ENCODE measurements at regions not wholly inside any gene's neighbourhood (a gene's known extent, or its start where the extent isn't known, plus 50 kb on each side); places are given as distances from the start of the nearest gene placed in this dataset.

DNA sequence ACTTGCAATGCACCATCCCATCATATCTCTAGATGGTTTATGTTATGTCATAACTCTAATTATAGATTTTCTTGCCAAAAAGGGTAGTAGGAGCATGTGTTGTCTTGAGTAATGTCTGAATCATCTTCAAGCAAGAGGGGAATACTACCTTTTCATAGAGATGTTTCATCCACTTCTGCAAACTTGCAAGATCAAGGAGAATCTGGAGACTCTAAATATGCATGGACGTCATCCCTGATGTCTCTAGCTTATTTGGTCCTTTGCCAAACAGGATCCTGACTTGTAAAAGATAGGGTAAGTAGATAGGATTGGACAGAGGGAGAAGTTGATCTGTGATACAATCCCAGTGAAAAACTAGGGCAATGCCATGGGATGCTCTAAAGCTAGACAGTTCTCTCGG lies 246.5 kb downstream of the DMRTA1 start:
- WGBS, 2 donors = 81 to 97% methylated on average over 2 of the region's 2 CpGs
- Histone ChIP-seq H3K36me3 (no peaks in the 10 kb centered on the region), H3K27me3 (no peaks in the 10 kb centered on the region), H3K4me3 (no peak overlapping the region), H3K27ac (no peak overlapping the region), H3K4me1 (peaks cover 0 to 7% (median 0%) of the 10 kb centered on the region in 4 donors), H3K9me3 (no peaks in the 10 kb centered on the region)
- TF ChIP-seq EP300 (IDR thresholded peaks at IDR 0.05) (no peak), POLR2A (IDR thresholded peaks at IDR 0.05) (no peak)
- TF ChIP-seq, protein P1, sequence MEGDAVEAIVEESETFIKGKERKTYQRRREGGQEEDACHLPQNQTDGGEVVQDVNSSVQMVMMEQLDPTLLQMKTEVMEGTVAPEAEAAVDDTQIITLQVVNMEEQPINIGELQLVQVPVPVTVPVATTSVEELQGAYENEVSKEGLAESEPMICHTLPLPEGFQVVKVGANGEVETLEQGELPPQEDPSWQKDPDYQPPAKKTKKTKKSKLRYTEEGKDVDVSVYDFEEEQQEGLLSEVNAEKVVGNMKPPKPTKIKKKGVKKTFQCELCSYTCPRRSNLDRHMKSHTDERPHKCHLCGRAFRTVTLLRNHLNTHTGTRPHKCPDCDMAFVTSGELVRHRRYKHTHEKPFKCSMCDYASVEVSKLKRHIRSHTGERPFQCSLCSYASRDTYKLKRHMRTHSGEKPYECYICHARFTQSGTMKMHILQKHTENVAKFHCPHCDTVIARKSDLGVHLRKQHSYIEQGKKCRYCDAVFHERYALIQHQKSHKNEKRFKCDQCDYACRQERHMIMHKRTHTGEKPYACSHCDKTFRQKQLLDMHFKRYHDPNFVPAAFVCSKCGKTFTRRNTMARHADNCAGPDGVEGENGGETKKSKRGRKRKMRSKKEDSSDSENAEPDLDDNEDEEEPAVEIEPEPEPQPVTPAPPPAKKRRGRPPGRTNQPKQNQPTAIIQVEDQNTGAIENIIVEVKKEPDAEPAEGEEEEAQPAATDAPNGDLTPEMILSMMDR (IDR thresholded peaks at IDR 0.05) = no peak
- no peak for DNase-seq (ENCODE audit: low spot score in 2 of 2)

- Histone ChIP-seq H3K27ac (no peak overlapping the region), H3K36me3 (no peaks in the 10 kb centered on the region), H3K4me1 (peaks cover 0 to 7% (median 0%) of the 10 kb centered on the region in 4 donors), H3K9me3 (no peaks in the 10 kb centered on the region), H3K27me3 (no peaks in the 10 kb centered on the region), H3K4me3 (no peak overlapping the region)
- TF ChIP-seq POLR2A (IDR thresholded peaks at IDR 0.05) = no peak
- TF ChIP-seq, protein P1 (IDR thresholded peaks at IDR 0.05) = no peak
- TF ChIP-seq EP300 (IDR thresholded peaks at IDR 0.05) = no peak
- no peak for DNase-seq (ENCODE audit: low spot score in 2 of 2)
These were observed 253.5 kb downstream of the DMRTA1 start for GRCh38 chr9:22700171-22700570.

GRCh38 chr9:22718653-22719052 lies 272.0 kb downstream of the DMRTA1 start:
- Histone ChIP-seq H3K4me3 (no peak overlapping the region), H3K4me1 (no peaks in the 10 kb centered on the region), H3K9me3 (peaks cover 0 to 8% (median 0%) of the 10 kb centered on the region in 4 donors), H3K27ac (no peak overlapping the region), H3K27me3 (no peaks in the 10 kb centered on the region), H3K36me3 (no peaks in the 10 kb centered on the region)
- TF ChIP-seq EP300 (IDR thresholded peaks at IDR 0.05) = no peak
- no peak for TF ChIP-seq POLR2A (IDR thresholded peaks at IDR 0.05)
- TF ChIP-seq, protein P1 (IDR thresholded peaks at IDR 0.05) = no peak
- DNase-seq (ENCODE audit: low spot score in 2 of 2) = no peak
- WGBS, 2 donors = 77 to 79% methylated on average over 1 of the region's 1 CpG

DNA sequence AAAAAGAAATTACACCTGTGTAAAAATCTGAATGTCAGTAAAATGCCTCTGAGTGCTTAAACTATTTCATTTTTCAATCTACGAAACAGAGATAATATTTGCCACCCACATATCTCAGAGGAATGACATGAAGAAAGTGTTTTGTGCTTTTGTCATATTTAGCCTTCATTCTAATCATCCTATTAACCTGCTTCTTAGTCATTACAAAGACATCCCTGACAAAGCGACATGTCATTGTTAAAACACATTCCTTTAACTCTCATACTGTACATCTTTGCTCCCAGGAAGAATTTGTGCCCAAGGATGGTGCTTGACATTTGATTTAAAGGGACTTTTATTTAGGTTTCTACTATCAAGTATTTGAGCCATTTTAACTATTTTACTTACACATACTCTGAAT lies 275.9 kb downstream of the DMRTA1 start:
- no peak overlapping the region for H3K27ac ChIP-seq
- DNase-seq (ENCODE audit: low spot score in 2 of 2) = no peak
- H3K36me3 ChIP-seq = no peaks in the 10 kb centered on the region
- WGBS, 2 donors = 75 to 76% methylated on average over 2 of the region's 2 CpGs
- H3K4me1 ChIP-seq = no peaks in the 10 kb centered on the region
- TF ChIP-seq POLR2A (IDR thresholded peaks at IDR 0.05) (no peak), EP300 (IDR thresholded peaks at IDR 0.05) (no peak)
- TF ChIP-seq, protein P1 (IDR thresholded peaks at IDR 0.05) = no peak
- peaks cover 0 to 4% (median 0%) of the 10 kb centered on the region in 4 donors for H3K9me3 ChIP-seq
- no peak overlapping the region for H3K4me3 ChIP-seq
- no peaks in the 10 kb centered on the region for H3K27me3 ChIP-seq

DNA sequence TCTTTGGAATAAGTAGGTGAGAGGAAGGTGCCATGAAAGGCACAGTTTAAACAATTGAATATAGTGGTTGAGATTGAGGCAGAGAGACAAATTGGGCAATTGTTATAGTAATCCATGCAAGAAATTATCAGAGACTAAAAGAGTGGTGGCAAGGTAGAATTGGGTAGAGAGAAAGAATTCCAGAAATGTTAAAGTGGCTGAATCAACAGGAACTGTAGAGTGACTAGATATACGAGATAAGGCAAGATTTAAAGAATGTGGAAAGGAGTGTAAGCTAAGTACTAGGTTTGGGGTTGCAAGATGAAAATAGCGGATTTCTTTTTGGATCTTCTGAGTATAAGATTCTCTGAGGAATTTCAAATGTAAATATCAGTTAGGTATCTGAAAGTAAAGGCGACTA lies 285.2 kb downstream of the DMRTA1 start:
- Histone ChIP-seq H3K36me3 (no peaks in the 10 kb centered on the region), H3K4me1 (no peaks in the 10 kb centered on the region), H3K4me3 (no peak overlapping the region), H3K27me3 (no peaks in the 10 kb centered on the region), H3K27ac (no peak overlapping the region), H3K9me3 (peaks cover 0 to under 1% (median 0%) of the 10 kb centered on the region in 4 donors)
- whole genome bisulfite sequencing, 2 donors = 78 to 86% methylated on average over 3 of the region's 3 CpGs
- DNase-seq (ENCODE audit: low spot score in 2 of 2) = no peak
- TF ChIP-seq, protein P1 (IDR thresholded peaks at IDR 0.05) = no peak
- TF ChIP-seq EP300 (IDR thresholded peaks at IDR 0.05) (no peak), POLR2A (IDR thresholded peaks at IDR 0.05) (no peak)

All from tibial nerve (tissue), 4 donors.